Cardiac fibroblast (primary cell): ENCODE measurements at regions not wholly inside any gene's neighbourhood (a gene's known extent, or its start where the extent isn't known, plus 50 kb on each side); places are given as distances from the start of the nearest gene placed in this dataset.

Experiments used
- DNase-seq, 2 donors: peaks; one replicate each; pipeline versions ENCODE4 v3.0.0 to v3.0.0-alpha.2; 2010; ENCODE audit warnings: low read depth in 2 of 2
- H3K4me3 ChIP-seq, 2 donors: replicated peaks in 1 of 2; 1 replicate in 1 of 2; 2 replicates in 1 of 2; pipeline ENCODE4 v1.5.1; 2011; ENCODE audit warnings: low read depth in 2 of 2, low read length in 2 of 2, mild to moderate bottlenecking in 2 of 2, moderate library complexity in 1 of 2
- TF ChIP-seq, protein P1 (sequence below): IDR thresholded peaks from one replicate; pipeline ENCODE4 v1.5.1; 2011; ENCODE audit warnings: low read depth, mild to moderate bottlenecking, low read length, inconsistent platforms

DNA sequence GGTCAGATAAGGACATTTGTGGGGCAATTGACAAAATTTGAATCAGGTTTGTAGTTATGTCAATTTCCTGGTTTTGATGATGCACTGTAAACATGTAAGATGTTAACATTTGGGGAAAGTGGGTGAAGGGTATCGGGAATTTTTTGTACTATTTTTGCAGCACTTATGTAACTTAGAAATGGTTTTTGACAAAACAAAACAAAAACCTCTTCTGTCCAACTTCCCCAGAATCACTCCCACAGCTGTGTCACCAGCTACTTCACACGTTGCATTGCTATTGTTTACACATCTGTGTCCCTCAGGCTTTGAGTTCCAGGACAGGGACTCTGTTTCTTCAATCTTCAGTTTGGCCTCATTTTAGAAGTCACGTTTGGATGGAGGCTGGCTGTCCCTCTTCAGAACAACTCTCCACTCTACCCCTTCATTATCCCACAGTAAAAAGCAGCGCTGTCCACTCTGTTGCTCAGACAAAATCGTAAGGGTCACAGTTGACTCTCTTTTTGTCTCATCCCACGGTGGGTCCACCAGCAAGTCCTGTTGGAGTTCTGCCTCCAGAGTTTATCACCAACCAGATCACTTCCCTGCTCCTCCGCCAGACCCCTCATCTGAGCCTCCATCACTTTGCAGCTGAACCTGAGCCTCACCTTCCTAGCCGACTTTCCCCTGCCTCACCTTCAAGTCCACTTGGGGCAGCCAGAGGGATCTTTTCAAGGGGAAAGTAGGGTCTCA lies 63.2 kb downstream of the NENF start:
- no peak overlapping the region for H3K4me3 ChIP-seq
- no peak for DNase-seq
- TF ChIP-seq, protein P1, sequence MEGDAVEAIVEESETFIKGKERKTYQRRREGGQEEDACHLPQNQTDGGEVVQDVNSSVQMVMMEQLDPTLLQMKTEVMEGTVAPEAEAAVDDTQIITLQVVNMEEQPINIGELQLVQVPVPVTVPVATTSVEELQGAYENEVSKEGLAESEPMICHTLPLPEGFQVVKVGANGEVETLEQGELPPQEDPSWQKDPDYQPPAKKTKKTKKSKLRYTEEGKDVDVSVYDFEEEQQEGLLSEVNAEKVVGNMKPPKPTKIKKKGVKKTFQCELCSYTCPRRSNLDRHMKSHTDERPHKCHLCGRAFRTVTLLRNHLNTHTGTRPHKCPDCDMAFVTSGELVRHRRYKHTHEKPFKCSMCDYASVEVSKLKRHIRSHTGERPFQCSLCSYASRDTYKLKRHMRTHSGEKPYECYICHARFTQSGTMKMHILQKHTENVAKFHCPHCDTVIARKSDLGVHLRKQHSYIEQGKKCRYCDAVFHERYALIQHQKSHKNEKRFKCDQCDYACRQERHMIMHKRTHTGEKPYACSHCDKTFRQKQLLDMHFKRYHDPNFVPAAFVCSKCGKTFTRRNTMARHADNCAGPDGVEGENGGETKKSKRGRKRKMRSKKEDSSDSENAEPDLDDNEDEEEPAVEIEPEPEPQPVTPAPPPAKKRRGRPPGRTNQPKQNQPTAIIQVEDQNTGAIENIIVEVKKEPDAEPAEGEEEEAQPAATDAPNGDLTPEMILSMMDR = no peak

- no peak overlapping the region for H3K4me3 ChIP-seq
- DNase-seq = no peak
- TF ChIP-seq, protein P1 = no peak
These were observed 64.0 kb downstream of the NENF start for GRCh38 chr1:212496682-212497081.

- no peak overlapping the region for H3K4me3 ChIP-seq
- TF ChIP-seq, protein P1 = no peak
- no peak for DNase-seq
These were observed 64.8 kb downstream of the NENF start for GRCh38 chr1:212497553-212497952.

DNA sequence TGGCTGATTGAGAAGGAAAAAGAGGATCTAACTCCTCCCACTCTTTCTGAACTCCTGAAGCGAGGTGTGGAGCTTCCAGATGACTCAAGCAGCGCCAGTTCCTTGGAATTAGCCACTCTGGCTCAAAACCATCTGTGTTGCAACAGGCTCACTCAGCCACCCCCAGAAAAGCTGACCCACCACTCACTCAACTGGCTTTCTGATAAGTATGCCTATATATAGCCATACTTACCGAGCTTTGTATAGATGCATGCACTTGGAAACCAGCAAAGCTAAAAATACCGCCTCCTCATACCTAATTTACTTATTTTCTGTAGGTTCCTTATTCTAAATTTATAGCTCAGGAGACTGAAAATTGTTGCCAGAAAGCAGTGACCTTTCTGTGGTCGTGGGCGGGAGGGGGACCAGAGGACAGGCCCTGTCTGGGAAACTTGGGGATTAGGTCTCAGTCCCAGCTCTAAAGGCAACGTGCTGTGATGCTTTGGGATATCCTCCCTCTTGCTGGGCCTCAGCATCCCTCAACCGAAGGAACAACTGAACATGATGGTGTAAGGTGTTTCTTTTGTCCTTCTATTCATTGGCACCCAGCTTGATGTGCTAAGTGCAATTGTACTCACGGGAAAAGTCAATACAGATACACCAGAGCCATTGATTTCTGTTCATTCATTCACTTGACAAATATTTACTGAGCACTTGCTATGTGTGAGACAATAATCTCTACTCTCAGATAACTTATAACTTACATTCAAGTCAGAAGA lies 65.7 kb downstream of the NENF start:
- TF ChIP-seq, protein P1 = no peak
- peak; percentile 57 to 88 for DNase-seq
- no peak overlapping the region for H3K4me3 ChIP-seq

- no peak for DNase-seq
- TF ChIP-seq, protein P1 = no peak
- no peak overlapping the region for H3K4me3 ChIP-seq
These were observed 67.6 kb downstream of the NENF start for GRCh38 chr1:212500351-212500750.

- TF ChIP-seq, protein P1 = no peak
These were observed 68.3 kb downstream of the NENF start for GRCh38 chr1:212500983-212501382.

More at GRCh38 chr1:212500983-212501382, 68.3 kb downstream of the NENF start:
- peak in 1 of 2 donors; percentile 27 for DNase-seq
- no peak overlapping the region for H3K4me3 ChIP-seq
